Suprapubic skin (tissue), 3 donors: ENCODE measurements at regions not wholly inside any gene's neighbourhood (a gene's known extent, or its start where the extent isn't known, plus 50 kb on each side); places are given as distances from the start of the nearest gene placed in this dataset.

Experiments used
- CTCF ChIP-seq, 2 donors: fragments of 200-600 bp in 1 of 2; fragments of 450-650 bp in 1 of 2; sonication (generic) in 1 of 2; IDR thresholded peaks; one replicate each; pipeline ENCODE4 v1.5.1; 2016 to 2019; ENCODE audit warnings: antibody characterized with exemption in 2 of 2, mild to moderate bottlenecking in 1 of 2, moderate library complexity in 1 of 2
- POLR2A ChIP-seq, 2 donors: fragments of 450-650 bp; IDR thresholded peaks; one replicate each; pipeline ENCODE4 v1.6.1; 2017; ENCODE audit warnings: antibody characterized with exemption in 2 of 2, mild to moderate bottlenecking in 2 of 2, moderate library complexity in 2 of 2

GRCh38 chr13:76300688-76301087 is 585.5 kb downstream of the KCTD12 start:
- TF ChIP-seq CTCF (IDR thresholded peaks at IDR 0.05) (no peak), POLR2A (IDR thresholded peaks at IDR 0.05) (no peak)
